ENCODE measurements at regions not wholly inside any gene's neighbourhood (a gene's known extent, or its start where the extent isn't known, plus 50 kb on each side); places are given as distances from the start of the nearest gene placed in this dataset.

DNA sequence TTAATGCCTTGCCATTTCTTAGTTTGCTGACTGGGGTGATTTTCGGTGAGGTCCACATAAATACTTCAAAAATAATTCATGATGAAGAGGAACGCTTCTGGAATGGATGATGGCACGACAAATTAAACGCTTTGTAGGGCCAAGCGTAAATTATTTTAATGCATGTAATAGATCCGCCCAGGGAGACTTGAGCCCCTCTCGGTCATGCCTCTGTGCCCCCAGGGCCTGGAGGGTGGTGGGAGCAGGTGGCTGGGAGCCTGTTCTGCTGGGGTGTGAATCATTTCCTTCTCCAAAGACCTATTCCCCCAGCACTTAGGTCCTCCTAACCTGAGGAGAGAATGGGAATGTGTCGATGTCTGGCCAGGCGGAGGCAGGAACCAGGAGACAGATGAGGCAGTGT, 350.6 kb downstream of the ZNF536 start:
- DNase-seq, result no peak

DNA sequence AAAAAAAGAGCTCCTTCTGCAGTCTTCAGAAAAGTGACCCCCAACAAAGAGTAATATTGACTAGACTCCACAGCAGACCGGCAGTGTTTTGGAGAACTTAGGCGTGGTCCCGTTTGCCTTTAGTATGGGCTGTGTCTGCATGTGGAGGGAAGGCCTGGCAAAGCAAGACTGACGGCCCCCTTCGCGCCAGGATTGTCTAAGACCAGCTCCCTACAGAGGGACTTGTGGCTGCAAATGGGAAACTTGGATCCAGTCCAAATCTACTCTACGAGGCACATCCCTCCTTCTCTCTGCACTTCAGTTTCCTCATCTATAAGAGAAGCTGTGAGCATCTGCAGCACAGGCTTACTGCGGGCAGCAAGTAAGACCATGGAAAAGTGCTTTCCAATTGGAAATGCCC, 350.0 kb downstream of the ZNF536 start:
- DNase-seq, result no peak

DNA sequence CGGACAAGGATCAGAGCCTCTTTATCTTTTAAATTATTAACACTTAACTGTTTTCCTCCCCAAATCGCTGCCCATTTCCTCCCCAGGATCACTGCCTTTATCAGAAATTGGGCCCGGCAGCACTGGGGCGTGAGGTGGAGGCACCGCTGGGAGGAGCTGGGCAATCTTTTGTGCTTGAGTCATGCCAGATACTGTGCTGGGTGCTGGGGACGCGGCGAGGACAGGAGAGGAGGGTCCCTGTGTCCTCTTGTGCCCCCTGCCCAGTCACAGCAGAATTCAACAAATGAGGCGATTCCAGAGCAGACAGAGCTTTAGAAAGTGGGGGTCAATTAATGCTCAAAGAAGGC, 347.8 kb downstream of the ZNF536 start:
- DNase-seq, result no peak

DNA sequence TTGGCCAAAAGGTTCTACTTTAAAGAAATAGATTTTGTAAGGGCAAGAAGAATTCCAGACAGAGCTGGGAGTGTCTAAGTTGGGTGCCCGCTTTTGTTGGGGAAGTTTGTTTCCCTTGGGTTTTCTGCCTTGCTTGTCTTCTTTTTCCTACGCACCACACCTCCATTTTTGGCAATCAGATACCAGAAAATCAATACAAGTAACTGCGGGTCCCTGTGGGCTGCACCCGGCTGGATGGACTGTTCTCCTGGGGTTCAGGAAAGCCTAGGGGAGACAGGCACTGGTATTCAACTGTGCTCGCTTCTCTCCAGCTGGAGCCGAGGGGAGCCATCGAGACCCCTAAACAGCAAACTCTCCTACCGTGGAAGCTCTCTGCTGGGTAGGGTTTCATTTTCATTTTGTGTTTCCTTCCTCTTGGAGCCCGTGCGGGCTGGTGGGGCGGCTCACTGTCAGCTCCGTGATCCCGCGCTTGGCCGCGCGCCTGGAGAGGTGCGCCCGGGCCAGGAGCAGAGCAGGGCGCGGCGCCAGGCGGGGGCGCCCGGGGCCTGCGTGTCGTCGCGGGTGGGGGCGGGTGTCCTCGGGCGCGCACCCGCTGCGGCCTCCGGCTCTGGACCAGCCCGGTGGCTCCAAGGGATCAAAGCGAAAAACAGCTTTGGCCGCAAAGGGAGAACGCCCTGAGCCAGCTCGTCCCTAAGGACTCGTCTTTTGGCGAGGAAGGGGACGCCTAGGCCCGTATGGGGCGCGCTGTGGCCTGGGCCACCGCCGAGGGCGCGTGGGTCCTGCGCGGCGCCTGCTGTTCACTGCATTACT, 347.2 kb downstream of the ZNF536 start:
- no peak for DNase-seq

DNA sequence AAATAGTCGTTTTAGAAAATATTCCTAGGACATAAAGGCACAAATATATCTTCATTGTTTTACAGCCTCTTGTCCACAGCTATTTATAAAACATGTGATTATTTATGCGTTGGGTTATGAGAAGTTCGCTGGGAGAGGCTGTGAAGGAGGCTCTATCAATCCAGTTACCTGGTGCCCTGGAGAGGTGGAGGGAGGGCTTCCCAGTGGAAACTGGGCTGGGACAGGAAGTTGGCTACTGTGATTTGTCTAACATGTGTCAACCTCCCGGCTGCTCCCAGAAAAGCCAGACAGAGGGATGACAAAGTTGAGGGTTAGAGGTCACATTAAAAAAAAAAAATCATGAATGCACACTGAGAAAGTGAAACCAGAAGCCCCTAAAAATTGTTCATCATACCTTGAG, 346.5 kb downstream of the ZNF536 start:
- no peak for DNase-seq

DNA sequence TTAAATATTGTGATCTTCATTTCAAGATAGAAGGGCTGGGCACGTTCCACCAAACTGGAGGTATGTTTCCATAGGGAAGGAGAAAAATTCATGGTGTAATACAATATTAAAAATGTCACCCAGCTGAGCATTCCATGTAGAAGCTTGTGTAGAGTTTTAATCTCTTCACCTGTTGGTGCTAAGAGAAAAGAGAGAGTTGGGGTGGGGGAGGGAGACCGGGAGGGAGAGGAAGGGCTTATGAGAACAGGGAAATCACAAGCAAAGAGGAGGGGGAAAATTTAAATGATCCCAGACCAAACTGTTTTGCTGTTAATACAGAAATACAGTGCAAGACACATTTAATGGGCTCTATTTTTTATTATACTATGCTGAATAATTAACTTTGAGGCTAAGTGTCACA, 345.8 kb downstream of the ZNF536 start:
- no peak for DNase-seq

DNA sequence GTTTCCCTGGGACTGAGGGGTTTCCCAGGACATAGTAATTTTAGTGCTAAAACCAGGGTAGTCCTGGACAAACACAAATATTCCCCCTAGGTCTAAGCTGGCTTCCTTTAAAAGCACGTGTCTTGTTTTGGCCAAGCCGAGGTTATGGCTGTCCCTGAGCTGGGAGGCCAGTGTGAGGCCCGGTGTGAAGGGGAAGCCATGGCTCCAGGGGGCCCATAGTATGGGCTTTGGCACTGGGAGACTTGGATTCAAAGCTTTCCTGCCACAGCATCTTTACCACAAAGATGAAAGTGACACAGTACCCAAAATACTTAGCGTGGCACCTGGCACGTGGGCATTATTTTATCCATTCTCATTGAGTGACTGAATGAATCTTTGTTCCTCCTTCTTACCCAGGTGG, 345.2 kb downstream of the ZNF536 start:
- no peak for DNase-seq

DNA sequence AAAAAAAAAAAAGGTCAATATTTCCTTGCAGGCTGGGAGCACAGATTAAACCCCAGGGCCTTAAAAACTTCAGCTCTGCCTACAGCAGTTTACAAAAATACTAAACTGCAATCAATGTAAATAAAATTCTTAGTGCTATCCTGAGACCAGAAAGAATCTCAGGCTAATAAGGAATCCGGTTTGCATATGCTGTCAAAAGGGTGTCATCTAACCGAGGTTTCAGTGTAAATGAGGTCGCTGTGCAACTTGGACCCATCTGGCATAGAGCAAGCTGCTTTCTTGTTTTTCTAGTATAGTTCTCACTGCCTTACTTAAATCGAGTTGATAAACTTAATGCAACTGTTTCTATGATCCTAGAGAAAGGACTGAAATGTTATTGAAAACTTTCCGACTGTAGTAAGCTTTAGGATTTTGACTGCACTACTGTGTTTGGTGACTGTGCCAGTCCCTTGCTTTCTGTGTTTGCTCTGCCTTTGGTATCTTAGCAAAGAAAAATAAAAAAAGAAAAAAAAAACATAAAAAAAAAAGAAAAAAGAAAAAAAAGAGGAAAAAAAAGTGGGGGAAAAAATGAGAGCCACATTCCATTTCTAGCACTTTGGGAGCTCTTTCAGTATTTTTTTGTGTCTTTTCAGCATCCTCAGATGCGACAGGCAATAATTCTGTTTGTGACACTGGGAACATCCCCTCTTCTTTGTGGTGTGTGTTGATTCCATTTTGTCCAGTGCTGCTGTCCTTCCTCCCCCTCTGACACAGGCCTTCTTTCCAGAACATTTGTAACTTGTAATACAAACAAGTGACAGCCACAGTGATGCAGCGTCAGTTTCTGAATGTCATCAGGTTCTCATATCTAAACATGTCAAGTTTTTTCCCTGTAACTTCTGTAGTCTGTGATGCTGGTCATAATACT, 340.5 kb downstream of the ZNF536 start:
- DNase-seq, result no peak

DNA sequence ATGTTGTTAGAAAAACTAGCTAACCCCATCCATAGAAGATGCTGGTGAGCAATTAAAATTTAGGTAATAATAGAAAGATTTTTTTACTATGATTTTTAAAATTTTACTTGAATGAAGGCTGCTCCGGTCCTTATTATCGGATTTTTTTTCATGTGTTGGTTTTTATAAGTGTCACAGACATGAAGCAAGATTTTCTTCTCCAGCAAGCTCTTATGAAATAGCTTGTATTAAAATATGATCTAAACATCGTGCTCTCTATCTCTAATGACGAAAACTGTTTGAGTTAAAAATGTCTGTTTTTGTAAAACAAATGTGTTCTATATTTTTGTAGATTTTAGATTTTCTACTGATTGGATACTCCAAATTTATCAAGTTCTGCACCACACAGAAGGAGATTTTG, 339.6 kb downstream of the ZNF536 start:
- DNase-seq, result no peak

DNA sequence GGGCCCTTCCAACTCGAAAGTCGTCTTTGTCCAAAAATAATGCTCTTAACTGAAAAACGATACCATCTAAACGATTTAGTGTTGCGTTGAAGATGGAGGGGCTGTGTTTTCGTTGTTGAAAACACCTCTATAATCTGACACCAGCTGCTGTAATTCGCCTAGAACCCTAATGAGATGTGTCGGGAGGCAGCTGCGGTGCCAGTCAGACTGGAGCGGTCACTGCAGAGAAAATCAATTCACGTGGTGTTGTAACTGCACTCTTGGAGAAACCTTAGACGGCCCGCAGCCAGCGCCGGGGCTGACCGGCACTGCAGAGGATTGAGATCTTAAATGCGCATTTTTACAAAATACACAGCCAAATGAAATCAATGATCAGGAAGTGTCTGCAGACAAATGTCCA, 339.1 kb downstream of the ZNF536 start:
- DNase-seq, result no peak

DNA sequence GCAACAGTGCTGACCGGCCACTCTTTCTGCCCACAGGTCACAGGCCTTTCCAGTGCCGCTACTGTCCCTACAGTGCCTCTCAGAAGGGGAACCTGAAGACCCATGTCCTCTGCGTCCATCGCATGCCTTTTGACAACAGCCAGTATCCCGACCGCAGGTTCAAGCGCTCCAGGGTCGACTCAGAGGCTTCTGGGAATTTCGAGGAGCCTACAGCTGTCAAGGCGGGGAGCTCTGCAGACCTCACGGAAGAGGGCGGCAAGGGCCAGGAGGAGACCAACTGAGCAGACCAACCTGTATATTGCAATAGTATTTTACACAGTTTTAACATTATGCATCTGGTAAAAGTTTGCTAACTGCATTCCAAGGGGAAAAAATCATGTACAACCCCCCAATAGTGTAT, 338.5 kb downstream of the ZNF536 start:
- DNase-seq, result no peak

DNA sequence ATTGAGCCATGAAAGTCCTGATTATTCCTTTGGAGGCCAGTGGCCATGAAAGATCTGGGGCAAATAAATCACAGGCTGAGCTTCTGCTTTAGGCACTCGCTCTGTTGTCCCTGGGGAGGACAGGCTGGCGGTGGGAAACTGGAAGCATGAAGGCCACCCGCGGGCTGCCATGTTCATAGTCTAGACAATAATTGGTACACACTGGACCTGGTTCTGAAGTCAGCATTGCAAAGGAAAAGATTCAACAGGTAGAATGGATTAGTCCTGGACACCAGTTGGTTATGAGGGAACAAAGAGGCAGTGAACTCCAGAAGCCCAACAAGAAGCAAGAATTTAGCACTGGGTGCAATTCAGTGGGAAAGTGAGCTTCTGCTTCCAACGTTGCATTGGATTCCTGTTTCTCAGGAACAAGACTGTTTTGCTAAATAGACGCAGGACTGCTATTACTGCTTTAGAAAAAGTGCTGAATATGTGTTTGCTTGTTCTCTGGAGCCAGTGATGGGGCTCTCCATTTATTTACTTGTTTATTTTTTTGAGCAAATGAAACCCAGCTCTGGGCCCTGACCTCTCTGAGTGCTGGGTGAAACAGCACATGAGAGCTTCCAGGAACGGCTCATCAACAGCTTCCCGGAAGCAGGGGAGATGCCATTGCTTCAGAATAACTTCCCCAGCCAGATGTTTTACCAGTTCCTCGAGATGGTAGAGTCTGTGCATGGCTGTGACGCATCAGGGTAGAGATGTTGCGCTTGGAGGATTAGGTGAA, 336.4 kb downstream of the ZNF536 start:
- DNase-seq, result no peak

DNA sequence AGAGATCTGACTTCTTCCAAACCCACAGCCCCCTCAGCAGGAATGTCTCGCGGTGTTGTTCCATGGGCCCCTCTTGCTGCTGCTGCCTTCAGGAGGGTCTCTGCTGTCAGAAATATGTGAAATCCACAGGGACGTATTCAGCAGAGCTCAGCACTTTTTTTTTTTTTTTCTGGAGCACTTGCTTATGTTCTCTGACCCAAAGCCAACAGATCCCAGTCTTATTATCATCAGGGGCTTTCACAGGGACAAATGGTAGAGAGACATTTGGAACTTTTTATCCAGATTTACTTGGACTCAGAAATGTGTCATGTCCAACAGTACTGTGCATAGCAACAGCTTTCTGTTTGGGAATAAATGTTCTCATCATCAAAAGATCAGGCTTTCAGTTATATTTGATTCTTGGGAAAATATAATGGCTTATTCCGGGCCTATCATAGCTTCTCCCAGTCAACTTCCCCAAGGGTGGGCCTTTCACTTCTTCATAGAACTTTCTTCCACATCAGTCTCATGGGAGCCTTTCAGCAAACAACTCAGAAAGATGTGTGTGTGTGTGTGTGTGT, 332.7 kb downstream of the ZNF536 start:
- DNase-seq, result no peak

DNA sequence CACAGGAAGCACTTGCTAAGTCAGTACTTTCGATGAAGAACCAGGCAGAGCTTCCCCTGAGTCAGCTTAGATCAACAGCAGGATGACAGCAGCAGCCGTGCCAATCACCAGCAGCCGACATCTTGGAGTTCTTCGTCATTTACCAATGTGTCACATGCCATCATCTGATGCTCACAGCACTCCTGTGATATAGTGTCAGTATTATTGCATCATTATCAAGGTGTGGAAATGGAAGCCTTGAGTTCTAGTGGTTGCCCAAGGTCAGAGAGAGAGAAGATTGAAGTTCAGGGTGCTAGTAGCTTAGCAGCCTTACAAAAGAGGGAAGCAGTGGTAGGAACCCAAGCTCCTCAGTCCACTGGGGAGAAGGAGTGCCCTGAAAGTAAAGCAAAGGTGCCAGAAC, 331.5 kb downstream of the ZNF536 start:
- DNase-seq, result no peak

DNA sequence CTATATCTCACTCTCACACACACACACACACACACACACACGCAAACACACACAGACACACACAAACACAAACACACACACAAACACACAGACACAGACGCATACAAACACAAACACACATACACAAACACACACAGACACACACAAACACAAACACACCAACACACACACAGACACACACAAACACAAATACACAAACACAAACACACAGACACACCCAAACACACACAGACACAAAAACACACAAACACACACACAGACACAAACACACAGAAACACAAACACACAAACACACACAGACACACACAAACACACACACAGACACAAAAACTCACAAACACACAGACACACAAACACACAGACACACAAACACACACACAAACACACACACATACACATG, 329.0 kb downstream of the ZNF536 start:
- DNase-seq, result no peak

DNA sequence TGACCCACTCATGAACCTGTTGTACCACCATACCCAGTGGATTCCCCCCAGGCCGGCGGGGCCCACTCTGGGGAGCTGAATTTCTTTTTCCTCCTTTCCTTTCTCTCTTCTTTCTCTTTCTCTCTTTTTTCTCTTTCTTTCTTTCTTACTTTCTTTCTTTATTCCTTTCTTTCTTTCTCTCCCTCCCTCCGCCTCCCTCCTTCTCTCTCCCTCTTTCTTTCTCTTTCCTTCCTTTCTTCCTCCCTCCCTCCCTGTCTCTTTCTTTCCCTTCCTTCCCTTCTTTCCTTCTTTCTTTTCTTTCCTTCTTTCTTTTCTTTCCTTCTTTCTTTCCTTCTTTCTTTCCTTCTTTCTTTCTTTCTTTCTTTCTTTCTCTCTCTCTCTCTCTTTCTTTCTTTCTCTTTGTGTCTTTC, 327.7 kb downstream of the ZNF536 start:
- no peak for DNase-seq

DNA sequence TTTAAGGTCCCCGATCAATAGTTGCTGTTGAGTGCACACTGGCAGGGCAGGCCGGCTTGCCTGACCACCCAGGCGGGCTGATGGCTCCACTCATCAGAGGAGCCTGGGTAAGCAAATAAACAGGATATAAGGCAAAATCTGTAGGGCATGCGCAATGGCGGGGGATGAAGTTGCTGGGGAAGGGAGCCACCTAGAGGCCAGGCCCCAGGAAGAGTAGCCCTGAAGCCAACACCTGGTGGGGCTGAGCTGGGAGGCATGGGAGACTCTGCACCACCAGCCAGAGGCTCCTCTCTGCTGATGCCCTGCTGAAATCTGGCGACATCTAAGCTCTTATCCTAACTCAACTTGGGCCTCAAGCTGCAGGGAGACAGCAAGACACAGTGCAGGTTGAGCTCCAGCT, 324.3 kb downstream of the ZNF536 start:
- no peak for DNase-seq

DNA sequence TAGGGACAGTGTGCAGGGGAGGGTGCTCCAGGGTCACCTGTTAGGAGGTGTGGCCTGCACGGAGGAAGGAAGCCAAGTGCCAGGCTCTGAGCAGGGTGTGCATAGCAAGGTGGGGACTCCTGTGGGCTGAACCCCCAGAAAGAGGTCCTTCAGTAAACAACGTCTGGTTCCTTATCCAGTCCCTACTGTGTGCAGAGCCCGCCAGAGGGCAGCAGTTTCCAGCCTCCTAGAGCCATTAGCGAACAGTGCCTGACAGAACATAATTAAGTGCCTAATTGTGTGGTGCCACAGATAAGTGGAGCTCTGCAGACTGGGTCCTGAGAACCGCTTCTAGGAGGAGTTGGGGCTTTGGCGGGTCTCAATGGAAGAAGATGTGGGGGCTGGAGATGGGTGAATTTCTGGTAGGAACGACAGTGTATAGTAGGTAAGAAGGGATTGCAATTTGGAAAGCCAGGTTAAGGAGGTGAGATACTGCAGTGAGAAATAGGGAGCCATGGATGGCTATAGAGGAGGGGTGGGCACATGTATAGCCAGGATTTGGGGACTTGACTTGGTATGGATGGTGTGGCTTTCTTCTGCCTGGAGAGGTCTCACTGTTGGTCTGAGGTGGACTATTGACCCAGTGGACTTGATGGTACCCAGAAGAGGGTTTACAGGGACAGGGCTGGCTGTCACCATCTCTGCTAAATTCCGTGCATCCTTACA, 323.1 kb downstream of the ZNF536 start:
- DNase-seq, result no peak

DNA sequence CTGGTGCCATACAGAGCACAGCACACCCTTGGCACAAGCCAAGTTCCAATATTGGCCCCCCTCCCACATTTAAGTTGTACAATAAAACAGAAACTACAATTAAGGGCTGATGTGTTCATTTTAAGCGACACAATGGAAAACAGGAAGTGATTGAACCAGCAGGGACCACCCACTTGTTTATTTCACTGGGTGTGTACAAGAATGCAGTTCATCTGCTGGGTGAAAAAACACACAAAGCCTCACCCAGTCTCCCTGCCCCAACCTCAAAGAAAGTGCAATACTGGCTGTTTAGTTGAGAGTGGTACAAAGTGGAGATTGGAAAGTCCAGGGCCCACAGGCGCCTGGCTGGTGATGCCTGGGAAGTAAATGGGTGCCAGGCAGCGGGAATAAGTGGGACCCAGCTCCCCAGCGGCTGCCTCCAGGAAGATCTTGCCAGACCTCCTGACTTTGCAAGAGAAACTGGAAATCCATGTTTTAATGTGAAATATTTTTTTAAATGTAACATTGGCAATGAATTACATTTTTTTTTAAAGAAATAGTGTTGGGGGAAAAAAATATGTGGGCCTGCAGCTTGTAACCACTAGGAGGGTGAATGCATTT, 322.1 kb downstream of the ZNF536 start:
- no peak for DNase-seq

DNA sequence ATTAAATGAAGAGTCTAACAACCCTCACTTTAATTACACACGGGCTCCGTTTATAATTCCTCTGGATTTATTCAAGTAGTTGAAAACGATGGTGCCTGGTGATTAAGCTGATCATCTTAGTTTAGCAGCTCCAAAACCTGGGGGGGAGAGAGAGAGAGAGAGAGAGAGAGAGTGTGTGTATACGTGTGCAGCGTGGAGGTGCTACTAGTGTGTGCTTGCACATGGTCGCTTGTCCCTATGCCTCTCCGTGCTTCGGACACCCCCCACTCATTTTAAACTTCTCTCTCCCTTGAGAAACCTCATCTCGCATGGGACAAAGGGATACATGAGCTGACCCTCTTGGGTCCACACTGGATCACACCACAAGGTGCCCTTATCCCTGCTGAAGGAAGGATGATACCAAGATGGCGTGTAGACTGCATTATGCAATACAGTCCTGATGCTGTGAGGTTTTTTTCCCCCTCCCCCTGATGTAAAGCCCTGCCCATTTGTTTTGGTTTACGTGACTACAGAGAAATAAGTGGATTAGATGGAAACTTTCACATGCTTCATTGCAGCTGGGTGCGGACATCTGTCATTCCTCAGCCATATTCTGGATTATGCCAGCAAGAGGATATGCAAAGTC, 320.8 kb downstream of the ZNF536 start:
- DNase-seq, result no peak

DNA sequence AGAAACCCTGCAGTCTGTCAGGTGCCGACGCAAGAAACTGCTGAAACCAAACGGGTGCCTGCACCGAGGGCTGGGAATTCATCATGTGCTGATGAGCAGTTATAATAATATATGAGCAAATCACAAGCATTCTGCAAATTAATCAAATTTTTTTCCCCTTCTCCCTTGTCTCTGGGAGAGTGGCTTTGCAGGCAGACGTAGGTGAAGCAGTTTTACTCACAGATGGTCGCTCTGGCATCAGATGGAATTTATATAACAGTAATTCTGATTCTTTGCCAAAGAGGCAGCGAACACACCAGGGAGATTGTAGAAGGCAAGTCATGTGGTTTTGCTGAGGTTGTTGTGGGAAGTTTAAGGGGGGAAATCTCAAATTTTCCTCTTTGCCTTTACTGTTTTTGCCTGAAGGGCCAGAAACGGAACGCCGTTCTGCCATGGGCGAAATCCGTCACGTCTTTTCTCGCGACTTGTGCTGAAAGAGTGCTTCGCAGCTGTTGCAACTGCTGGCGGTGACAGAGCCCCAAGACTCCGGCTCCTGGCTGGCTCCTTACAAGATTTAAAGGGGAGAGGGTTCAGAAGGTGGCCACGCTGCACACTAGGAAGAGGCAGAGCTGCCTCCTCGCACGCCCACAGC, 320.1 kb downstream of the ZNF536 start:
- DNase-seq, result no peak
